IMR-90 (cell line): ENCODE measurements at regions not wholly inside any gene's neighbourhood (a gene's known extent, or its start where the extent isn't known, plus 50 kb on each side); places are given as distances from the start of the nearest gene placed in this dataset.

ENCODE experiments used
- ATAC-seq: fragments of 200-7000 bp; cut with Tn5 transposase; 2 replicates; pipeline ENCODE4 v1.9.1; 2020; ENCODE audit warnings: low read depth, mild to moderate bottlenecking, moderate library complexity
- BruUV-seq: library from RNA; stranded (reverse); fragments of 400-500 nt; replicated peaks from 2 replicates; lab custom pipeline; 2021; lab: Mats Ljungman, UMichigan
- CTCF ChIA-PET: fragments of 300-600 bp; formaldehyde crosslinking; extraction: SDS; loops from one replicate; lab custom pipeline; 2021; ENCODE audit warnings: antibody characterized with exemption; lab: Yijun Ruan, JAX
- POLR2A ChIA-PET: fragments of 300-600 bp; sonication (Branson Sonifier 250); formaldehyde crosslinking; loops from one replicate; lab custom pipeline; 2022; ENCODE audit warnings: antibody characterized with exemption; ENCODE audit not compliant: unreplicated experiment; lab: Charles Lee
- DNase-seq: peaks from one replicate; pipeline ENCODE4 v3.0.0; 2013
- H2AFZ ChIP-seq: replicated peaks from 2 replicates; pipeline ENCODE3; 2013; ENCODE audit warnings: low read length, mild to moderate bottlenecking; ENCODE audit not compliant: poor library complexity
- H2AK5ac ChIP-seq: 2 replicates; pipeline ENCODE4 v1.6.1; 2013; ENCODE audit warnings: low read depth, low read length, inconsistent platforms
- H2AK9ac ChIP-seq: replicated peaks from 2 replicates; pipeline ENCODE3; 2013; ENCODE audit warnings: mild to moderate bottlenecking, low read depth, low read length, moderate library complexity; ENCODE audit not compliant: poor library complexity
- H2BK120ac ChIP-seq: 2 replicates; pipeline ENCODE4 v1.6.1; 2013; ENCODE audit warnings: low read depth, low read length, inconsistent platforms
- H2BK15ac ChIP-seq: 3 replicates; pipeline ENCODE4 v1.6.1; 2013; ENCODE audit warnings: low read depth, low read length, inconsistent platforms
- H2BK20ac ChIP-seq: 2 replicates; pipeline ENCODE4 v1.6.1; 2013; ENCODE audit warnings: low read depth, mild to moderate bottlenecking, inconsistent platforms, low read length, moderate library complexity
- H2BK5ac ChIP-seq: 2 replicates; pipeline ENCODE4 v1.6.1; 2013; ENCODE audit warnings: mild to moderate bottlenecking, low read depth, low read length, inconsistent platforms; ENCODE audit not compliant: poor library complexity, severe bottlenecking
- H3K14ac ChIP-seq: replicated peaks from 2 replicates; pipeline ENCODE4 v1.6.1; 2013; ENCODE audit warnings: low read depth, low read length, inconsistent platforms
- H3K18ac ChIP-seq: 2 replicates; pipeline ENCODE4 v1.6.1; 2013; ENCODE audit warnings: low read depth, low read length, control low read depth
- H3K23ac ChIP-seq: 2 replicates; pipeline ENCODE4 v1.6.1; 2013; ENCODE audit warnings: low read depth, low read length, inconsistent platforms
- H3K27ac ChIP-seq: 2 replicates; pipeline ENCODE4 v1.5.1; 2013; ENCODE audit warnings: mild to moderate bottlenecking, control low read depth, low read length; ENCODE audit not compliant: insufficient read depth
- H3K27me3 ChIP-seq: 2 replicates; pipeline ENCODE4 v1.6.1; 2013; ENCODE audit warnings: low read length; ENCODE audit not compliant: control insufficient read depth, insufficient read depth
- H3K36me3 ChIP-seq: 2 replicates; pipeline ENCODE4 v1.6.1; 2013; ENCODE audit warnings: low read length, mixed read lengths; ENCODE audit not compliant: control insufficient read depth, insufficient read depth
- H3K4ac ChIP-seq: 2 replicates; pipeline ENCODE4 v1.6.1; 2013; ENCODE audit warnings: low read depth, low read length, inconsistent platforms
- H3K4me1 ChIP-seq: 2 replicates; pipeline ENCODE4 v1.6.1; 2013; ENCODE audit warnings: low read length, mixed read lengths; ENCODE audit not compliant: control insufficient read depth, insufficient read depth
- H3K4me2 ChIP-seq: 2 replicates; pipeline ENCODE4 v1.6.1; 2013; ENCODE audit warnings: low read depth, mild to moderate bottlenecking, control low read depth, low read length, moderate library complexity
- H3K4me3 ChIP-seq: 2 replicates; pipeline ENCODE4 v1.5.1; 2013; ENCODE audit warnings: low read depth, mild to moderate bottlenecking, control low read depth, low read length, moderate library complexity; ENCODE audit not compliant: insufficient read depth
- H3K56ac ChIP-seq: 2 replicates; pipeline ENCODE4 v1.6.1; 2013; ENCODE audit warnings: low read length, inconsistent platforms; ENCODE audit not compliant: insufficient read depth; ENCODE audit errors: extremely low read depth
- H3K79me1 ChIP-seq, 2 experiments: 2 replicates each; pipeline ENCODE4 v1.6.1; 2013; ENCODE audit warnings: low read length in 2 of 2, inconsistent platforms in 1 of 2, low read depth in 1 of 2
- H3K9ac ChIP-seq: 2 replicates; pipeline ENCODE4 v1.6.1; 2013; ENCODE audit warnings: low read depth, low read length, control low read depth
- H3K9me1 ChIP-seq: 2 replicates; pipeline ENCODE4 v1.6.1; 2013; ENCODE audit warnings: low read length, inconsistent platforms; ENCODE audit not compliant: insufficient read depth
- H3K9me3 ChIP-seq: 2 replicates; pipeline ENCODE4 v1.6.1; 2013; ENCODE audit warnings: low read length; ENCODE audit not compliant: control insufficient read depth, insufficient read depth
- H4K20me1 ChIP-seq: 2 replicates; pipeline ENCODE4 v1.6.1; 2013; ENCODE audit warnings: low read length, inconsistent platforms; ENCODE audit not compliant: insufficient read depth
- H4K5ac ChIP-seq: 2 replicates; pipeline ENCODE4 v1.6.1; 2013; ENCODE audit warnings: mild to moderate bottlenecking, low read depth, low read length, control low read depth
- H4K8ac ChIP-seq, 2 experiments: 2 replicates each; pipeline ENCODE4 v1.6.1; 2013; ENCODE audit warnings: low read depth in 2 of 2, low read length in 2 of 2, control low read depth in 1 of 2, inconsistent platforms in 1 of 2
- H4K91ac ChIP-seq: 2 replicates; pipeline ENCODE4 v1.6.1; 2013; ENCODE audit warnings: low read depth, low read length, inconsistent platforms; ENCODE audit not compliant: insufficient read depth
- BHLHE40 ChIP-seq: fragments of 150-350 bp; IDR thresholded peaks from 2 replicates; pipeline ENCODE4 v1.6.1; 2016; ENCODE audit warnings: mild to moderate bottlenecking, low read depth, low read length
- CEBPB ChIP-seq: IDR thresholded peaks from 2 replicates; pipeline ENCODE4 v1.6.1; 2012; ENCODE audit warnings: low read depth, low read length, improper control_type of control experiment
- CHD1 ChIP-seq: IDR thresholded peaks from 2 replicates; pipeline ENCODE4 v1.6.1; 2012; ENCODE audit warnings: low read depth, low read length, improper control_type of control experiment
- FOS ChIP-seq: fragments of 150-350 bp; IDR thresholded peaks from 2 replicates; pipeline ENCODE4 v1.6.1; 2016; ENCODE audit warnings: low read depth, low read length
- MAFK ChIP-seq: IDR thresholded peaks from 2 replicates; pipeline ENCODE4 v1.6.1; 2012; ENCODE audit warnings: low read depth, low read length, improper control_type of control experiment
- MAZ ChIP-seq: IDR thresholded peaks from 2 replicates; pipeline ENCODE4 v1.6.1; 2012; ENCODE audit warnings: low read depth, mild to moderate bottlenecking, low read length, improper control_type of control experiment, moderate library complexity, borderline replicate concordance
- NFE2L2 ChIP-seq: fragments of 150-350 bp; IDR thresholded peaks from 2 replicates; pipeline ENCODE4 v1.6.1; 2016; ENCODE audit warnings: low read depth, mild to moderate bottlenecking, low read length
- POLR2A ChIP-seq: IDR thresholded peaks from 2 replicates; pipeline ENCODE4 v1.6.1; 2012; ENCODE audit warnings: mild to moderate bottlenecking, low read depth, low read length
- RCOR1 ChIP-seq: IDR thresholded peaks from 2 replicates; pipeline ENCODE4 v1.6.1; 2012; ENCODE audit warnings: mild to moderate bottlenecking, low read length, improper control_type of control experiment; ENCODE audit not compliant: insufficient replicate concordance
- RFX5 ChIP-seq: IDR thresholded peaks from 2 replicates; pipeline ENCODE4 v1.8.0; 2012; ENCODE audit warnings: low read depth, mild to moderate bottlenecking, low read length, moderate library complexity
- SMC3 ChIP-seq: fragments of 150-350 bp; IDR thresholded peaks from 2 replicates; pipeline ENCODE4 v1.6.1; 2016; ENCODE audit warnings: low read depth, mild to moderate bottlenecking, antibody characterized with exemption, low read length, moderate library complexity
- WGBS, 2 experiments: methylation state at CpG; one replicate each; pipeline versions ENCODE4 v1.1.5 to v1.1.7; 2013; ENCODE audit warnings: missing lambda C conversion rate in 2 of 2; ENCODE audit not compliant: insufficient read length in 1 of 2; ENCODE audit errors: extremely low coverage in 2 of 2; 5-methylcytosine and 5-hydroxymethylcytosine counted together
- dilution Hi-C: fragments of 300-500 bp; cut with HindIII; formaldehyde crosslinking; loops from one replicate; pipeline ENCODE4 v1.14.3; 2018; ENCODE audit warnings: low sequenced_read_pairs; ENCODE audit not compliant: unreplicated experiment
- in situ Hi-C: fragments of 300-500 bp; cut with MboI; formaldehyde crosslinking; loops from 3 replicates; pipeline ENCODE4 v1.14.3; 2019; ENCODE audit warnings: low sequenced_read_pairs, inconsistent platforms, mixed read lengths
- intact Hi-C: fragments of 100-400 bp; cut with micrococcal nuclease; formaldehyde crosslinking; loops from 2 replicates; pipeline ENCODE4 v1.10.0; 2022
- TF ChIP-seq, protein P1 (sequence below): fragments of 150-350 bp; IDR thresholded peaks from 2 replicates; pipeline ENCODE4 v1.6.1; 2016; ENCODE audit warnings: low read depth, mild to moderate bottlenecking, low read length, moderate library complexity, borderline replicate concordance
- TF ChIP-seq, protein P2 (sequence below): conservative IDR thresholded peaks from 2 replicates; pipeline ENCODE4 v1.5.1; 2012; ENCODE audit warnings: mild to moderate bottlenecking, low read depth, low read length, improper control_type of control experiment
- TF ChIP-seq, protein P3 (sequence below): fragments of 150-350 bp; IDR thresholded peaks from 2 replicates; pipeline ENCODE4 v1.6.1; 2017; ENCODE audit warnings: mild to moderate bottlenecking, antibody characterized with exemption, low read length, low read depth

DNA sequence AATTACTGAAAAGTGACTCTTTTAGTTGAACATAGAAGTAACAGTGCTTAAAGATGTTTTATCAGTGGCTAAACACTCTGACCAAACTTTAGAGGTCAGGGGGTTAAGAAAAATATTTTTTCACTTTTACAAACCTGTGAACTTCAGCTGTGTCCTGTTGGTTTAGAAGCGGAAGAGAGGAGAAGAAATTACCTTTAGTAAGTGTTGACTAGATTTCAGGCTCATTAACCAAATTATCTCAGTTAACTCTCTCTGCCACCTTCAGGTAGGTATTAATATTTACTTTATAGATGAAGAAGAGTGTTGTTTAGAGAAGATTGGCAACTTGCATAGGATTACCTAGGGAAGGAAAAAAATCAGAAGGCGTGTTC is 151.9 kb upstream of the CMC1 start:
- TF ChIP-seq MAZ (no peak), BHLHE40 (no peak), MAFK (no peak), FOS (no peak), NFE2L2 (no peak), POLR2A (no peak), CHD1 (no peak), SMC3 (no peak), CEBPB (no peak), RFX5 (no peak), RCOR1 (no peak)
- TF ChIP-seq, protein P1, sequence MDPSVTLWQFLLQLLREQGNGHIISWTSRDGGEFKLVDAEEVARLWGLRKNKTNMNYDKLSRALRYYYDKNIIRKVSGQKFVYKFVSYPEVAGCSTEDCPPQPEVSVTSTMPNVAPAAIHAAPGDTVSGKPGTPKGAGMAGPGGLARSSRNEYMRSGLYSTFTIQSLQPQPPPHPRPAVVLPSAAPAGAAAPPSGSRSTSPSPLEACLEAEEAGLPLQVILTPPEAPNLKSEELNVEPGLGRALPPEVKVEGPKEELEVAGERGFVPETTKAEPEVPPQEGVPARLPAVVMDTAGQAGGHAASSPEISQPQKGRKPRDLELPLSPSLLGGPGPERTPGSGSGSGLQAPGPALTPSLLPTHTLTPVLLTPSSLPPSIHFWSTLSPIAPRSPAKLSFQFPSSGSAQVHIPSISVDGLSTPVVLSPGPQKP, result no peak
- TF ChIP-seq, protein P2, sequence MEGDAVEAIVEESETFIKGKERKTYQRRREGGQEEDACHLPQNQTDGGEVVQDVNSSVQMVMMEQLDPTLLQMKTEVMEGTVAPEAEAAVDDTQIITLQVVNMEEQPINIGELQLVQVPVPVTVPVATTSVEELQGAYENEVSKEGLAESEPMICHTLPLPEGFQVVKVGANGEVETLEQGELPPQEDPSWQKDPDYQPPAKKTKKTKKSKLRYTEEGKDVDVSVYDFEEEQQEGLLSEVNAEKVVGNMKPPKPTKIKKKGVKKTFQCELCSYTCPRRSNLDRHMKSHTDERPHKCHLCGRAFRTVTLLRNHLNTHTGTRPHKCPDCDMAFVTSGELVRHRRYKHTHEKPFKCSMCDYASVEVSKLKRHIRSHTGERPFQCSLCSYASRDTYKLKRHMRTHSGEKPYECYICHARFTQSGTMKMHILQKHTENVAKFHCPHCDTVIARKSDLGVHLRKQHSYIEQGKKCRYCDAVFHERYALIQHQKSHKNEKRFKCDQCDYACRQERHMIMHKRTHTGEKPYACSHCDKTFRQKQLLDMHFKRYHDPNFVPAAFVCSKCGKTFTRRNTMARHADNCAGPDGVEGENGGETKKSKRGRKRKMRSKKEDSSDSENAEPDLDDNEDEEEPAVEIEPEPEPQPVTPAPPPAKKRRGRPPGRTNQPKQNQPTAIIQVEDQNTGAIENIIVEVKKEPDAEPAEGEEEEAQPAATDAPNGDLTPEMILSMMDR, result no peak
- TF ChIP-seq, protein P3, sequence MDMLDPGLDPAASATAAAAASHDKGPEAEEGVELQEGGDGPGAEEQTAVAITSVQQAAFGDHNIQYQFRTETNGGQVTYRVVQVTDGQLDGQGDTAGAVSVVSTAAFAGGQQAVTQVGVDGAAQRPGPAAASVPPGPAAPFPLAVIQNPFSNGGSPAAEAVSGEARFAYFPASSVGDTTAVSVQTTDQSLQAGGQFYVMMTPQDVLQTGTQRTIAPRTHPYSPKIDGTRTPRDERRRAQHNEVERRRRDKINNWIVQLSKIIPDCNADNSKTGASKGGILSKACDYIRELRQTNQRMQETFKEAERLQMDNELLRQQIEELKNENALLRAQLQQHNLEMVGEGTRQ, result no peak
- Histone ChIP-seq H3K9ac (no peak overlapping the region), H3K9me1 (no peaks in the 10 kb centered on the region), H3K4me3 (no peak overlapping the region), H3K79me1 (no peaks in the 10 kb centered on the region), H2AK5ac (no peak overlapping the region), H2AK9ac (no peak overlapping the region), H2BK120ac (no peak overlapping the region), H2BK15ac (no peak overlapping the region), H3K4me2 (no peak overlapping the region), H3K4me1 (no peaks in the 10 kb centered on the region), H4K91ac (no peak overlapping the region), H3K27ac (no peak overlapping the region), H2BK5ac (no peak overlapping the region), H3K23ac (no peak overlapping the region), H3K4ac (no peak overlapping the region), H3K36me3 (no peaks in the 10 kb centered on the region), H3K14ac (no peak overlapping the region), H4K8ac (no peak overlapping the region), H3K56ac (no peak overlapping the region), H2BK20ac (no peak overlapping the region), H2AFZ (no peak overlapping the region), H4K5ac (no peak overlapping the region), H4K20me1 (no peaks in the 10 kb centered on the region), H3K18ac (no peak overlapping the region), H3K27me3 (no peaks in the 10 kb centered on the region), H3K9me3 (no peaks in the 10 kb centered on the region)
- dilution Hi-C loops, result no loop called here
- DNase-seq (no peak), ATAC-seq (no peak)
- intact Hi-C loops, result no loop called here
- no TSS peak for BruUV-seq
- ChIA-PET POLR2A (no interaction called here), CTCF (no interaction called here)
- WGBS, 2 experiments, result no CpG with 5 or more reads among the region's 2 CpGs
- in situ Hi-C loops, result no loop called here
